ENCODE measurements at regions not wholly inside any gene's neighbourhood (a gene's known extent, or its start where the extent isn't known, plus 50 kb on each side); places are given as distances from the start of the nearest gene placed in this dataset.

- DNase-seq (ENCODE audit: low read depth, low spot score): no peak
- H4K20me1 ChIP-seq (ENCODE audit: control insufficient read depth, extremely low read depth, insufficient read depth, low read length): no peaks in the 10 kb centered on the region
- peaks cover 47% of the 10 kb centered on the region for H3K4me1 ChIP-seq (ENCODE audit: control insufficient read depth, extremely low read depth, insufficient read depth, low read length)
- FAIRE-seq: peak; percentile 84
- no peaks in the 10 kb centered on the region for H3K36me3 ChIP-seq (ENCODE audit: control insufficient read depth in 2 of 2, extremely low read depth in 1 of 2, insufficient read depth in 2 of 2, low read length in 2 of 2)
- H2AFZ ChIP-seq (ENCODE audit: control insufficient read depth, low read length): no peak overlapping the region
- H3K9me3 ChIP-seq (ENCODE audit: control insufficient read depth, low read depth, low read length): peaks cover 3% of the 10 kb centered on the region
- no peak overlapping the region for H3K9ac ChIP-seq (ENCODE audit: control insufficient read depth, extremely low read depth, insufficient read depth, low read length)
- H3K27me3 ChIP-seq (ENCODE audit: control insufficient read depth, extremely low read depth, insufficient read depth, low read length): no peaks in the 10 kb centered on the region
- H3K4me3 ChIP-seq (ENCODE audit: control insufficient read depth in 2 of 3, extremely low read depth in 1 of 3, insufficient read depth in 2 of 3, low read depth in 1 of 3, low read length in 3 of 3): no peak overlapping the region
- dilution Hi-C loops (cut with MboI; ENCODE audit: extremely low pct_ligation_motif_present, low sequenced_read_pairs): no loop called here
- no peaks in the 10 kb centered on the region for H3K9me1 ChIP-seq (ENCODE audit: control insufficient read depth, extremely low read depth, insufficient read depth, low read length)
- H3K79me2 ChIP-seq (ENCODE audit: control insufficient read depth, insufficient read depth, low read length): no peaks in the 10 kb centered on the region
- TF ChIP-seq EZH2 (IDR thresholded peaks at IDR 0.05; ENCODE audit: low read length): no peak
- TF ChIP-seq, protein P1, sequence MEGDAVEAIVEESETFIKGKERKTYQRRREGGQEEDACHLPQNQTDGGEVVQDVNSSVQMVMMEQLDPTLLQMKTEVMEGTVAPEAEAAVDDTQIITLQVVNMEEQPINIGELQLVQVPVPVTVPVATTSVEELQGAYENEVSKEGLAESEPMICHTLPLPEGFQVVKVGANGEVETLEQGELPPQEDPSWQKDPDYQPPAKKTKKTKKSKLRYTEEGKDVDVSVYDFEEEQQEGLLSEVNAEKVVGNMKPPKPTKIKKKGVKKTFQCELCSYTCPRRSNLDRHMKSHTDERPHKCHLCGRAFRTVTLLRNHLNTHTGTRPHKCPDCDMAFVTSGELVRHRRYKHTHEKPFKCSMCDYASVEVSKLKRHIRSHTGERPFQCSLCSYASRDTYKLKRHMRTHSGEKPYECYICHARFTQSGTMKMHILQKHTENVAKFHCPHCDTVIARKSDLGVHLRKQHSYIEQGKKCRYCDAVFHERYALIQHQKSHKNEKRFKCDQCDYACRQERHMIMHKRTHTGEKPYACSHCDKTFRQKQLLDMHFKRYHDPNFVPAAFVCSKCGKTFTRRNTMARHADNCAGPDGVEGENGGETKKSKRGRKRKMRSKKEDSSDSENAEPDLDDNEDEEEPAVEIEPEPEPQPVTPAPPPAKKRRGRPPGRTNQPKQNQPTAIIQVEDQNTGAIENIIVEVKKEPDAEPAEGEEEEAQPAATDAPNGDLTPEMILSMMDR (optimal IDR thresholded peaks at IDR 0.05 in 1 of 3, IDR thresholded peaks at IDR 0.05 in 1 of 3, conservative IDR thresholded peaks at IDR 0.05 in 1 of 3; ENCODE audit: extremely low read depth in 1 of 3, insufficient read depth in 2 of 3, low read length in 3 of 3): no peak
- peak overlapping the region; percentile 42 for H3K27ac ChIP-seq (ENCODE audit: control insufficient read depth, insufficient read depth, low read length)
- H3K4me2 ChIP-seq (ENCODE audit: control insufficient read depth, extremely low read depth, insufficient read depth, low read depth, low read length): no peak overlapping the region
These were observed 712.8 kb upstream of the SOX9 start for GRCh38 chr17:71407981-71408380.

GRCh38 chr17:71409137-71409536, 711.7 kb upstream of the SOX9 start:
- dilution Hi-C loops (cut with MboI; ENCODE audit: extremely low pct_ligation_motif_present, low sequenced_read_pairs): no loop called here
- Histone ChIP-seq H3K9me3 (ENCODE audit: control insufficient read depth, low read depth, low read length) (peaks cover 3% of the 10 kb centered on the region), H3K36me3 (ENCODE audit: control insufficient read depth in 2 of 2, extremely low read depth in 1 of 2, insufficient read depth in 2 of 2, low read length in 2 of 2) (no peaks in the 10 kb centered on the region), H3K4me2 (ENCODE audit: control insufficient read depth, extremely low read depth, insufficient read depth, low read depth, low read length) (no peak overlapping the region), H2AFZ (ENCODE audit: control insufficient read depth, low read length) (peak overlapping the region; percentile 7), H3K79me2 (ENCODE audit: control insufficient read depth, insufficient read depth, low read length) (no peaks in the 10 kb centered on the region), H3K4me1 (ENCODE audit: control insufficient read depth, extremely low read depth, insufficient read depth, low read length) (peaks cover 49% of the 10 kb centered on the region), H4K20me1 (ENCODE audit: control insufficient read depth, extremely low read depth, insufficient read depth, low read length) (no peaks in the 10 kb centered on the region), H3K4me3 (ENCODE audit: control insufficient read depth in 2 of 3, extremely low read depth in 1 of 3, insufficient read depth in 2 of 3, low read depth in 1 of 3, low read length in 3 of 3) (no peak overlapping the region), H3K27me3 (ENCODE audit: control insufficient read depth, extremely low read depth, insufficient read depth, low read length) (no peaks in the 10 kb centered on the region), H3K27ac (ENCODE audit: control insufficient read depth, insufficient read depth, low read length) (peak overlapping the region; percentile 76), H3K9me1 (ENCODE audit: control insufficient read depth, extremely low read depth, insufficient read depth, low read length) (no peaks in the 10 kb centered on the region), H3K9ac (ENCODE audit: control insufficient read depth, extremely low read depth, insufficient read depth, low read length) (no peak overlapping the region)
- TF ChIP-seq, protein P1 (optimal IDR thresholded peaks at IDR 0.05 in 1 of 3, IDR thresholded peaks at IDR 0.05 in 1 of 3, conservative IDR thresholded peaks at IDR 0.05 in 1 of 3; ENCODE audit: extremely low read depth in 1 of 3, insufficient read depth in 2 of 3, low read length in 3 of 3): no peak
- no peak for TF ChIP-seq EZH2 (IDR thresholded peaks at IDR 0.05; ENCODE audit: low read length)
- no peak for DNase-seq (ENCODE audit: low read depth, low spot score)
- FAIRE-seq: no peak

All from keratinocyte (primary cell).